ENCODE measurements at regions not wholly inside any gene's neighbourhood (a gene's known extent, or its start where the extent isn't known, plus 50 kb on each side); places are given as distances from the start of the nearest gene placed in this dataset.

GRCh38 chr10:129375171-129375570, 91.9 kb upstream of the MGMT start:
- Histone ChIP-seq H3K27me3 (ENCODE audit: insufficient read depth, poor library complexity, severe bottlenecking) (peaks cover 11% of the 10 kb centered on the region), H3K4me1 (ENCODE audit: insufficient read depth, poor library complexity, severe bottlenecking) (no peaks in the 10 kb centered on the region), H3K4me3 (ENCODE audit: severe bottlenecking) (no peak overlapping the region), H3K9me3 (ENCODE audit: severe bottlenecking) (no peaks in the 10 kb centered on the region), H3K27ac (ENCODE audit: poor library complexity, severe bottlenecking) (no peak overlapping the region), H3K36me3 (ENCODE audit: low read depth) (no peaks in the 10 kb centered on the region)
- no peak for TF ChIP-seq CTCF (IDR thresholded peaks at IDR 0.05; ENCODE audit: poor library complexity, severe bottlenecking)
- ATAC-seq (ENCODE audit: low read depth) (no peak), DNase-seq (ENCODE audit: low spot score) (no peak)

- H3K4me3 ChIP-seq (ENCODE audit: severe bottlenecking): no peak overlapping the region
- H3K27me3 ChIP-seq (ENCODE audit: insufficient read depth, poor library complexity, severe bottlenecking): peaks cover 11% of the 10 kb centered on the region
- no peak for ATAC-seq (ENCODE audit: low read depth)
These were observed 91.1 kb upstream of the MGMT start for GRCh38 chr10:129375912-129376311.

GRCh38 chr10:129380279-129380678, 86.8 kb upstream of the MGMT start:
- Histone ChIP-seq H3K27me3 (ENCODE audit: insufficient read depth, poor library complexity, severe bottlenecking) (no peaks in the 10 kb centered on the region), H3K9me3 (ENCODE audit: severe bottlenecking) (no peaks in the 10 kb centered on the region), H3K4me1 (ENCODE audit: insufficient read depth, poor library complexity, severe bottlenecking) (no peaks in the 10 kb centered on the region), H3K36me3 (ENCODE audit: low read depth) (no peaks in the 10 kb centered on the region), H3K4me3 (ENCODE audit: severe bottlenecking) (no peak overlapping the region), H3K27ac (ENCODE audit: poor library complexity, severe bottlenecking) (no peak overlapping the region)
- ATAC-seq (ENCODE audit: low read depth): no peak
- no peak for TF ChIP-seq CTCF (IDR thresholded peaks at IDR 0.05; ENCODE audit: poor library complexity, severe bottlenecking)
- DNase-seq (ENCODE audit: low spot score): no peak

More at GRCh38 chr10:129375912-129376311, 91.1 kb upstream of the MGMT start:
- Histone ChIP-seq H3K4me1 (ENCODE audit: insufficient read depth, poor library complexity, severe bottlenecking) (no peaks in the 10 kb centered on the region), H3K9me3 (ENCODE audit: severe bottlenecking) (no peaks in the 10 kb centered on the region), H3K36me3 (ENCODE audit: low read depth) (no peaks in the 10 kb centered on the region), H3K27ac (ENCODE audit: poor library complexity, severe bottlenecking) (no peak overlapping the region)
- DNase-seq (ENCODE audit: low spot score): no peak
- TF ChIP-seq CTCF (IDR thresholded peaks at IDR 0.05; ENCODE audit: poor library complexity, severe bottlenecking): no peak

- H3K36me3 ChIP-seq (ENCODE audit: low read depth): no peaks in the 10 kb centered on the region
- H3K27me3 ChIP-seq (ENCODE audit: insufficient read depth, poor library complexity, severe bottlenecking): no peaks in the 10 kb centered on the region
- H3K9me3 ChIP-seq (ENCODE audit: severe bottlenecking): no peaks in the 10 kb centered on the region
- H3K4me1 ChIP-seq (ENCODE audit: insufficient read depth, poor library complexity, severe bottlenecking): no peaks in the 10 kb centered on the region
- TF ChIP-seq CTCF (IDR thresholded peaks at IDR 0.05; ENCODE audit: poor library complexity, severe bottlenecking): no peak
- no peak overlapping the region for H3K27ac ChIP-seq (ENCODE audit: poor library complexity, severe bottlenecking)
- ATAC-seq (ENCODE audit: low read depth) (no peak), DNase-seq (ENCODE audit: low spot score) (no peak)
- no peak overlapping the region for H3K4me3 ChIP-seq (ENCODE audit: severe bottlenecking)
These were observed 85.3 kb upstream of the MGMT start for GRCh38 chr10:129381741-129382140.

- H3K4me3 ChIP-seq (ENCODE audit: severe bottlenecking): no peak overlapping the region
- no peaks in the 10 kb centered on the region for H3K9me3 ChIP-seq (ENCODE audit: severe bottlenecking)
- H3K36me3 ChIP-seq (ENCODE audit: low read depth): no peaks in the 10 kb centered on the region
- ATAC-seq (ENCODE audit: low read depth): no peak
- no peak overlapping the region for H3K27ac ChIP-seq (ENCODE audit: poor library complexity, severe bottlenecking)
- no peak for TF ChIP-seq CTCF (IDR thresholded peaks at IDR 0.05; ENCODE audit: poor library complexity, severe bottlenecking)
- no peaks in the 10 kb centered on the region for H3K4me1 ChIP-seq (ENCODE audit: insufficient read depth, poor library complexity, severe bottlenecking)
- DNase-seq (ENCODE audit: low spot score): no peak
- no peaks in the 10 kb centered on the region for H3K27me3 ChIP-seq (ENCODE audit: insufficient read depth, poor library complexity, severe bottlenecking)
These were observed 84.6 kb upstream of the MGMT start for GRCh38 chr10:129382401-129382800.

Data from RWPE2 (cell line).